ENCODE measurements at regions not wholly inside any gene's neighbourhood (a gene's known extent, or its start where the extent isn't known, plus 50 kb on each side); places are given as distances from the start of the nearest gene placed in this dataset.

DNA sequence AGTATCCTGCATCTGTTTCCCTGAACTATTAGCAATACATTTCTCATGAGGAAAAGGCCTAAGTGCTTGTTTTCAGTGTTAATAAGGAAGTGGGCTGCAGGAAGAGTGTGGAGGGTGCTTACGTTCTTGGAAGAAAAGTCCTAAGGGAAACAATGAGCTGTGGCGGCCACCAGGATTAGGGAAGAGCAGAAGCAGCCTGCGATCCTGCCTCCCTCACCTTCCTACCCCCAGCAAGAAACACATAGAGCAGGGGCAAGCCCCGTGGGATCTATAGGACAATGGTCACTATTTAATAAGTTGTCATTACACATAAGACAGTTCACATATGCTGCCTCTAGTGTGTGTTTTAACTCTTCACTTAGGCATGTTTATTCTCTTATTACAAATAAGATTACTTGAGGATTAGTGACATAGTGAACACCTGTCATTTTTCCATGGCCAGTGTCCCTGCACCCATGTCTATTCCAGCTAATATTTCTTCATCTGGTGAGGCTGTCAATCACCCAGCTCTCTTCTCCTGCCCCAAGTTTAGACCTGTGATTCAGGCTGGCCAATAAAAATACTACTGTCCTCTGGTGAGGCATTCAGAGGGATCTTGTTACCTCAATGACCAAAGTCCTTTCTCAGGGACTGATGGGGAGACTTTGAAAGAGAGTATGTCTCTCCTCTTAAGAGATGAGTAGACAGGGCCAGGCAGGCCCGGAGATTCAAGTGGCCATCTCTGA lies 510.9 kb upstream of the CELF4 start:
- H3K4me3 ChIP-seq (ENCODE audit: low read depth, low read length): no peak overlapping the region
- DNase-seq (ENCODE audit: low read depth): no peak

DNA sequence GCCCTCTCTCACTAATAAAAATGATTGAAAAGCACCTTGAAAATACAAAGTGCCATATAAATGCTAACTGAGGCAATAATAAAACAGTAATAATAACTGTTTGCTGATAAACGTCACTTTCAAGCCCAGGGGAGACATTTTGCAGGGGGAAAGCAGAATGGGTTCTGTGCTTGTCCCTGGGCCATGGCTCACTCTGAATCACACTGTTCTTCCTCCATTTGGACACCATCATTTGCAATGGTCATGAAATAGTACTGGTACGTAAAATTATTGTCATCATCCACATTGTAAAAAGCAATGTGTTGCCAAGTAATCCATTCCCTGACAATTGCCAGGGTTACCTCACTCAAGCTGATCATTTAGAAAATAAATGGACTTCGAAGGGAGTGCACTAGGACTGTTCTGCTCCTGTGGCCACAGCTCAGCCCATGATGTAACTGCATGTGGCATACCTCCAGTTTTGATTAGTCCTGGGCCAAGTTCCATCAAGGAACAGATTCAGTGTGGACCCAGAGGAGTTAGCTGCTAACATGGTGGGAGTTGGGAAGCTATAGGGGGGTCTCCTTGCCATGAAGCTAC lies 508.8 kb upstream of the CELF4 start:
- DNase-seq (ENCODE audit: low read depth): no peak
- H3K4me3 ChIP-seq (ENCODE audit: low read depth, low read length): no peak overlapping the region

DNA sequence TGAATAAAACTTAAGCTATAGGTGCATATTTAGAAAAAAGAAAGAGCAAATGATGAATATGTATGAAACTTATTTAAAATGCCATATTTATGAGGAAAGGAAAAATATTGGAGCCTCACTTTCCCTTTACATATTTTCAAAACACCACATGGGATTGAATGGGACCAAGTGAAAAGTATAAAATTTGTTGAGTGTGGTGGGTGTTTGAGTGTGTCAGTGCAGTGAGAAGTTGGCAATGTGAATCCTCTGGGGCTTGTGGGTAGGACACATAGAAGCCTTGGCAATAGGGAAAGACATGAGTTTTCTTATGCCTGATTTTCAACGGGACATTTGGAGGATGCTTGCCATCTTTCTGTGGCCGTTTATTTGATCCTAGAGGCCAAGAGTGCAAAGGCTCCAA lies 502.2 kb upstream of the CELF4 start:
- H3K4me3 ChIP-seq (ENCODE audit: low read depth, low read length): no peak overlapping the region

DNA sequence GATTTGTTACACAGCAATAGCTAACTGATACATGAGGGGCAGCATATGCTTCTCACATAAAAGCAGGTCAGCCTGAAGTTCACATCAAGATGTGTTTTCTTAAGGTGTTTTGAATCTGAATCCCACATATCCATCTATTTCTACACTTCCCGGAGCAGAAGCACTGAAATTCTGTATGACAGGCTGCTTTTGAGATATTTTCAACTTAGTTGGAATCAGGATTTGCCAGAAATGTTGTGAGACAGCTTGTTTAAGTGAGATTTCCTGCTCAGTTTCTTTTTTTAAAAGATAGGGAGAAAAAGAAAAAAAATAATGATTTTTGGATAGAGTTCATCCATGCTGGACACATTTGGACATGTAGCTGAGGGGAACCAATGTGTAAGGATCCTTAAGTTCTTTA lies 501.5 kb upstream of the CELF4 start:
- DNase-seq (ENCODE audit: low read depth): no peak
- H3K4me3 ChIP-seq (ENCODE audit: low read depth, low read length): no peak overlapping the region

More for the DNA sequence above, 502.2 kb upstream of the CELF4 start:
- DNase-seq (ENCODE audit: low read depth): no peak

DNA sequence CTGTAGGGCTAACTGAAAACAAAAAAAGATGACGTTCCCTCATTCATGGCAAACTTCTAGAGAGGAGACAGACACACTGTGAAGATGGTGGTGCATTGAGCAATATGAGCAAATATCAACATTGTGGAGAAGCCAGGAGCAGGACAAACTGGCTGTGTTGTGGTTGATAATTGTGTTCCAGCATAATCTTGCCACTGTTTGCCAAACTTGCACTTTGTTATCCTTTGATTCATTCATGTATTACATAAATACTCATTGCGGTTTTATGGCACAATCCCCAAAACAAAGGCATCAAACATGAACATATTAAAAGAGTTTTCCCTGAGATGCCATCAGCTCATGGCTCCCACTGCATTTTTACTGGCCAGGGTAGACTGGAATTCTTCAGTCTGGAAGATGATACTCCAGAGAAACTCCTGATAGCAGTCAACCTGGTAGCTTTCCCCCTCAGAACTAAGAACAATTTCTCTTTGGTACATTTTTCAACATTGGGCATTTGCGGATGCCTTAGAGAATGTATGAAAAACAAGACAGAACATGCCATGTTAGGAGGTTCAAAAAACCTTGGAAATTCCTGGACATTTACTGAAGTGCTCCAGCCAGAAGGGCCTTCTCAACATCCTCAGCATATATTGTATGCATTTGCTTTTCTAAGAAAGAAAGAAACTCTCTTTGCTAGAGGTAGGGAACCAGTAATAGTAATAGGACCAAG lies 487.4 kb upstream of the CELF4 start:
- DNase-seq (ENCODE audit: low read depth): no peak
- no peak overlapping the region for H3K4me3 ChIP-seq (ENCODE audit: low read depth, low read length)

DNA sequence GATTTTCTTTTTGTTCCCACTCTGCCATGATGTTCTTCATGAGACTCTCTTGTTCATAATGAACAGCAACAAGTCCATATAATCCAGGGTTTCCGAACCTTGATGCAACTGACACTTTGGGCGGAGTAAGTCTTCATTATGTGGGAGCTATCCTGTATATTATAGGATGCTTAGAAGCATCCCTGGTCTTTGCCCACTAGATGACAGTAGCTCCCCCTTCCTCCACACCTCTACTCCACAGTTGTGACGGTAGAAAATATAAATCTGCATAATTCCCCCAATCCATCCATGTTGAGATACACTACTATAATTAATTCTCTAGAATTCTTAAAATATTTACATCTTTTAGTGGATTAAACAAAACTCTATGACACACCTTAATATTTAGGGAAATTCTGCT lies 482.2 kb upstream of the CELF4 start:
- no peak for DNase-seq (ENCODE audit: low read depth)
- no peak overlapping the region for H3K4me3 ChIP-seq (ENCODE audit: low read depth, low read length)

DNA sequence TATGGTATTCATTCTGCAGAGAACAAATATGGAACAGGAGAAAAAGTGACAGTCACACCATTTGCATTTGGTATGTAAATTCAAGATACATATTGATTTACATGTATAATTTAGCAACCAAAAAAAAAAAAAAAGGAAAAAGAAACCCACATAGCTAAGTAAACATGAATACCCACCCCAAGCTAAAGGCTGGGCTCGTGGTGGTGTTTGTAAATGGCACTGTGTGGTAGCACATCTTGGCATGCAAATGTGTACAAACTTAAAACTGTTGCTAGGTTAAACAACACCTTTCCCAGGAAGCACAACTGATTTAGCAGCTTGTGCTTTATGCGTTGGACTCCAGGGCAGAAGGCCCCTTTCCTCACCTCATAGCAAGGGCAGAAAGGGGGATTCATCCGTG lies 481.1 kb upstream of the CELF4 start:
- no peak overlapping the region for H3K4me3 ChIP-seq (ENCODE audit: low read depth, low read length)
- no peak for DNase-seq (ENCODE audit: low read depth)

DNA sequence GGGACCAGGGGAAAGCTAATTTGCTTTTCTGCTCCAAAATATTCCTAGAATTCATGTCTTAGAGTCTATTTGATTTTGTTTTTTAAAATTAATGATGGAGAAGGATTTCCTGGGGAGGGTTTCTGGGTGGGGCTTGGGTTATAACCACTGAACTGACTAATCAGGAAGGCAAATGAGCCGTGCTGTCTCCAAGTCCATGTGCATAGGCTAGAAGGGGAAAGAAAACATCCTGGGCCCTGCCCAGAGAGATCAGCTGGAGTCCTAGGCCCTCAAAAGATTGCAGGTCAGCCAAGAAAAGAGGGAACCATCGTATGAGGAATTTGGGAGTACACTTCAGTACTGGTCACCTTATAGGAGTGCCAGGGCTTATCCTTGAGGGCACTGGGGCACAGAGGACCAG lies 480.2 kb upstream of the CELF4 start:
- DNase-seq (ENCODE audit: low read depth): no peak
- H3K4me3 ChIP-seq (ENCODE audit: low read depth, low read length): no peak overlapping the region

DNA sequence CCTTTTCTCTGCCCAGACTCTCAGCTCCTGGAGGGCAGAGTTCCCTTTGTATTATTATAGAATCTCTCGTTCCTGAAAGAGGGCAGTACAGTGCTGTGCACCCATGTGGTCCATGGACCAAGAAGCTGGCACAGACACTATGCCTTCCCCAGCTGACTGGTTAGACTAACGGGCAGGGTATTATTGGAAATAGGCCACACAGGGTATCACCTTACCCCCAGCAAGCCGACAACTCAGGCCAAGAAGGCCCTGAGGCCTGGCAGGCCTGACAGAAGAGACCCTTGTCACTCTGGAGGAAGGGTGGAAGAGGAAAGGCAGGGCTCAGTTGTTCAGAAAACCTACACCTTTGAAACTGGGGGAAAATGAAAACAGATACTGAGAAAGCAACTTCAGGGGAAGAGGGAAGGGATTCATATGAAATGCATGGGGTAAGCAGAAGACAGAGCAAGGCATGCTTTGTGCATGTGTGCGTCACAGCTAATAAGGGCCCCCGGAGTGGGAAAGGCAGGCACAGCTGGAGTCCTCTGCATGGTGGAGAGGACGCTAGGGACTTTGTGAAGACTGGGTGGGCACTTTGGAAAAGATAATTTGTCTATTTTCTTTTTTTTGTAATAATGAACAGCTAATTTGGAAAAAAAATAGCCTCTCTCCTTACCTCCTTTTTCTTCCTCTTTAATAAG lies 476.8 kb upstream of the CELF4 start:
- no peak overlapping the region for H3K4me3 ChIP-seq (ENCODE audit: low read depth, low read length)
- no peak for DNase-seq (ENCODE audit: low read depth)

DNA sequence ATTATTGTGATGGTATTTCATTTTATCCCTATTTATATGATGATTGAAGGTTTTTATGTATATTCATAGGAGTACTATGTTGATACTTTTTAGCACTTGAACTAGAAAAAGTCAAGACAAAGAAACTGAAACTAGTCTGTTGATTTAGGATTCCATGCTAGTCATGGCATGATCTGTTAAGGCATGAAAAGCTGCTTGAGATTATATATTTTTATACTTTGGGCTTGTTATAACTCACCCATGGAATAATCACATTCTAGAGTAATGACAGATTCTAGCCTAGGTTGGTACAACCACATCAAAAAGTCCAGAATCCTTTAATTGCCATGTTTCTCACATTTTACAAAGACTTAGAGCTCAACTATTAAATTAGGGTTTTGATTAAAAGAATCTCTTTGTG lies 472.6 kb upstream of the CELF4 start:
- no peak for DNase-seq (ENCODE audit: low read depth)
- H3K4me3 ChIP-seq (ENCODE audit: low read depth, low read length): no peak overlapping the region

DNA sequence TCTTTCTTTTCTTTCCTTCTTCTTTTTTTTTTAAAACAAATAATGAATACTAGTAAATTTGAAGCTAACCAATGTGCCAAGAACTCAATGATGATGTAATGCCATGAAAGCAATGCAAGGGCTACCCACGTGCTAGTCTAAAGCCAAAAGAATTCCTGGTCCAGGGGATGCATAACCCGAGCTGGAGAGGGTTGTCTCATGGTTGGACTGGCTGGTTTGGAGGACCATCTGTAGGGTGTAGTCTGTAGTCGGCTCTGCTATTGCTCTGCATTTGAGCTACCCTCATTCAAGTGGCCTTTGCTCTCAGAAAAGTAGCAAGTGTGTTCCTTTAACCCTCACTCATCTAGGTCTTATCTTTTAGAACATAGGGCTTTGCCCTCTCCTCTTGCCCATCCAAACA lies 469.6 kb upstream of the CELF4 start:
- H3K4me3 ChIP-seq (ENCODE audit: low read depth, low read length): no peak overlapping the region
- DNase-seq (ENCODE audit: low read depth): no peak

DNA sequence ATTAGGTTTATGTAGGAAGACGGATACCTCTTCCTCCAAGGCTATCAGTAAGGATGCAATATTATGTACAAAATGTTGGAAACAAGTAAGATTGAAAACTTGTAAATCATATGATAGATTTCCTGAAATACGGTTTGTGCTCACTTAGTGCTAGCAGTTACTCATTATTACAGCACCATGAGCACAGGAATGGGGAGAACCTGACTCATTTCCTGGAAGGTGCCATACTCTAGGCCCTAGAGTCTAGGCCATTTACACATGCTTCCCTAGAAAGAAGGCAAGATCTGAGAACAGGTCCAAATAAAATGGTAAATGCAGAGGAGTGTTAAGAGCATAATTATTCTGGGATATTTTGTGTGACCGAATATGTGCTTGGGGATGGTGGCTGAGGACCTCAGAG lies 467.7 kb upstream of the CELF4 start:
- DNase-seq (ENCODE audit: low read depth): no peak
- H3K4me3 ChIP-seq (ENCODE audit: low read depth, low read length): no peak overlapping the region

DNA sequence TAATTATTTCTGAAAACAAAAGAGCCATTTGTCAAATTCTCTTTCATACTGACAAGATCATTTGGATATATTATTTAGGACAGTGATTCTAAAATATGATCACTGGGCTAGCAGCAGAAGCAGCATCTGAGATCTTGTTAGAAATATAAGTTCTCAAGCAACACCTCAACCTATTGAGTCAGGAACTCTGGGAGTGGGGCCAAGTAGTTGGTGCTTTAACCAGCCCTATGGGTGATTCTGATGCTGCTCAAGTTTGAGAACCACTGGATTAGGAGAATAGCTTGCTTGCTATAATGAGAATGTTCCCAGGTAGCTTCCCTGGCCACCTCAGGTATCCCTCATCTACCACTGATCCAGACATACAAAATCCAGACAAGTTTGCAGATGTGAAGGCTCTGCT lies 466.9 kb upstream of the CELF4 start:
- H3K4me3 ChIP-seq (ENCODE audit: low read depth, low read length): no peak overlapping the region
- DNase-seq (ENCODE audit: low read depth): no peak

DNA sequence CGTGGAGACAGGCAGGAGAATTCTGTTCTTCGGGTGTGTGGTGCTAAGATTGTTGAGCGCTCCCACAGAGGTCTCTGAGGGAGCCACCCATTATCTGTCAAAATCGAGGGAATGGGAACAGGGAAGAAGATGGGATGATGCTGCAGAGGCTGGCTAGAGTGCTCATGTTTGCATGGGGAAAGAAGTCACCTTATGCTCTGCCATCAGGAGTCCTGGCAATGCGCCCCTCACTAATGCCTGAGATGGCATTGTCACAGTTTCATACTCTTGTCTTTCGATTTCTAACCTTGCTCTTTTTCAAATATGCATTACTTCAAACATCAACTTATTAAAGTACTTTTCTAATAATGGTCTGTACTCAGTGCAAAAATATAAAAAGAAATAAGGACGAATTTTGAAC lies 463.3 kb upstream of the CELF4 start:
- no peak overlapping the region for H3K4me3 ChIP-seq (ENCODE audit: low read depth, low read length)
- DNase-seq (ENCODE audit: low read depth): no peak

DNA sequence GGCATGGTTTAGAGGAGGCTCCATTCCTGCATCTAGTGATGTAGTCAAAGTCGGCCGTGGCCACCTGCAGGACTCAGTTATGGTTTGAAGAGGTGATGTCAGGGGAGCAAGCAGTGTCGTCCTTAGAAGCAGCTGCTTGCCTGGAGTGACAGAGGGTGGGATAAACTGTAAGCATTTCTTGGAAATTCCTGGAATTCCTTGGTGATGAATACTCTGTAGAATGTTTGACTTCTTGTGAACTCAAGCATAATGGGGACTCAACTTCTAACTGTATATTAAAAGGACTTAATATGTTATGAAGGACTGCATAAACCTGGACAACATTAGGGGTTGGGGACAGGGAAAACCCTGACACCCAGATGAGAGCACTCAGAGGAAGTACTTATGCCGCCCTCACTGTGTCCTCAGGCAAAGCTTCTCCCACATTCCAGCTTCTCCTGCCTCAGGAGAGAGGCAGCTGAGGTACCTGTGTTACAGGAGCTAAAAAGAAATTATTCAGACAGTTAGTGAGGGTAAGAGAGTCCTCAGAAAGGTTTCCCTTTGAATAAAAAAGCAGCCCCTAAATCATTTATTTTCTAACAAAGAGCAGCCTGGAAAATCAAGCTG lies 459.9 kb upstream of the CELF4 start:
- no peak for DNase-seq (ENCODE audit: low read depth)
- no peak overlapping the region for H3K4me3 ChIP-seq (ENCODE audit: low read depth, low read length)

DNA sequence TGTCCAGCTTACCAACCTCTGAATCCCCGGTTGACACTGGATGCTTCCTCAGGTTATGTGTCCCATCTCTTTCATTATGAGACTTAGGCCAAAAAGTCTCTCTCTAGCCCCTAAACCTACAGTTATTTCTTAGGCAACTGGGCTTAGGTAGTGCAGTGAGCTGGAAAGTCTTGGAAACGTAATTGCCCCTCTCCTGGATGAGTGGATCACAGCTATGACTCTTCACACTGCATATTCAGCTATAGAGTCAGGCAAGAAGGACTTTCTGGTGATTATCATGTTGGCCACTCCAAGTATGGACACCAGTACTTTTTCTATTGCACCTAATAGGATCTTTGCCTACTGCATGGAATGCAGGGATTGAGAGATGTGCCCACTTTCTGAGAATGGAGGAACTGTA lies 458.3 kb upstream of the CELF4 start:
- no peak overlapping the region for H3K4me3 ChIP-seq (ENCODE audit: low read depth, low read length)
- DNase-seq (ENCODE audit: low read depth): no peak

DNA sequence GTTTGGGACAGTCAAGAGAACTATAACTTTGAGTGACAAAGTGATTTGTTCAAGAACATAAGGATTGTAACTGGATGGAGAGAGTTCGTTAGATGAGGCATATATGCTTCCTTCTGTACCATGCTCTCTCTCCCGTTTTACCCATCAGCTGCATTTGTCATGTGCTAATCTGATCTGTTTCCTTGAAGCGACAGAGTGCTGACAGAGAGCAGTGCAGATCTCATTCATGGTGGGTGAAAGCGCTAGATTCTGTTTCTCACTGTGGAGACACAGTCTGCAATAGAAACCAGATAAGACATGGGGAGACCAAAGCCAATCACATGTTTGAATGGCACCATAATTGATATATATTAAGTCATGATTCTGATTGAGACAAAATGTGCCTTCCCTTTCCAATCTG lies 456.6 kb upstream of the CELF4 start:
- H3K4me3 ChIP-seq (ENCODE audit: low read depth, low read length): no peak overlapping the region
- DNase-seq (ENCODE audit: low read depth): no peak

DNA sequence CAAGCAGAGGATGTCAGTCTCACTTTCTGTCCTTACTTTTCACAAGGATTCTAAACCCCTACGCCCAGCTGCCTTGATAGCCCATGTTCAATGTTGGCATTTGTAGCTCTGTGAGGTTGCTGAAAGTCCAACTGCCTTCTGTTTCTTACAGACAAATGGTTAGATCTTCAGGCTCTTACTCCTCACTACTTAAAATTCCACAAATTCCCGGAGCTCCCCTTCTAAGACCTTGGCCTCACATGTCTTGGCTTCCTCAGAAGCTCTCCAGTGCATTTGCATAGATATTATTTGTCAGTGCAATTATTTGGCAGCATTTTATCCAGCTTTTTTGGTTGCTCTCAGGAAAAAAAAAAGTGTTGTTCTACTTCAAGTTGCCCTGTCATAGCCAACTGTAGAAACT lies 453.7 kb upstream of the CELF4 start:
- H3K4me3 ChIP-seq (ENCODE audit: low read depth, low read length): no peak overlapping the region
- no peak for DNase-seq (ENCODE audit: low read depth)

DNA sequence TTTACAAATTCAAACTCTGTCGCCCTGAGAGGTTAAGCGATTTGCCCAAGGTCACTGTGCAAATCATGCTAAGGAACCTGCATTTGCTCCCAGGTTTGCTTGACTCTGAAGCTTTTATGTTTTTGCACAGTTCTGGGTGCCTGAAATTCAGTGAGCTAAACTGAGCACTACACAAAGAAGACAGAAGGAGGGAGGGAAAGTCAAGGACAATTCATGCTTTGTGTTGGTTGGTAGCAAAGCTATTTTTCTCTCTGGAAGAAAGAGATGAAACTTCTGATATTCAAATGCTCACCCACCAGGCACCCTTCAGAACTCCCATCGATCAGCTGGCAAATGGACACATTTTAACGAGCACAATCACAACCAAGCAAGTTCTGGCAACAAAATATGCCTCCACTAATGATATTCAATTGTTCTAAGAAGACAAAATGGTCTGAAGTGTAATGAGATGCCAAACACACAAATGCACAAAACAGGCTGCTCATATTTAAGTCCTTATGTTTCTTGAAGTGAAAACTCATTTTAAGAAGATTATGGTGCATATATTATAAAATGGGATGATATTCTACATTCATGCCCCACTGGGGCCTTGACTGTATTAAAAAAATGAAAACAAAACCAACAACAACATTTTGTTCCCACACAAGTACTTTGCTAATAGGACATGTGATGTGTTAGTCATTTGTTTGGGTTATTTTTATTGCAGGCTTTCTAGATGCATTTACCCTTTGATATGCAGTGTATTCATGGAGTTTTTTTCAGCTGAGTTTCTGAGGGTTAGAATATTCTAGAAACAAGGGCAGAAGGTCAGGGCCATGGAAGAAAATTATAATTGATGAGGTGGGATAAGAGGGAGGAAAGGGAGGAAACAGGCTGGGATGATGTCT lies 445.6 kb upstream of the CELF4 start:
- H3K4me3 ChIP-seq (ENCODE audit: low read depth, low read length): no peak overlapping the region
- no peak for DNase-seq (ENCODE audit: low read depth)

Data from skeletal muscle cell (primary cell).